Keratinocyte (primary cell): ENCODE measurements at regions not wholly inside any gene's neighbourhood (a gene's known extent, or its start where the extent isn't known, plus 50 kb on each side); places are given as distances from the start of the nearest gene placed in this dataset.

Experiments
- DNase-seq: peaks from one replicate; pipeline ENCODE4 v3.0.0-alpha.2; 2011; ENCODE audit warnings: low read depth, missing footprints, low spot score
- FAIRE-seq: peaks from 2 replicates; lab custom pipeline; 2011; peaks lifted over from hg19 to GRCh38; lab: Jason Lieb, UNC
- H2AFZ ChIP-seq: 2 replicates; pipeline ENCODE4 v1.6.0; 2012; ENCODE audit warnings: low read length, control low read depth, inconsistent platforms; ENCODE audit not compliant: control insufficient read depth
- H3K27ac ChIP-seq: 2 replicates; pipeline ENCODE4 v1.5.1; 2011; ENCODE audit warnings: low read length; ENCODE audit not compliant: control insufficient read depth, insufficient read depth
- H3K27me3 ChIP-seq: 3 replicates; pipeline ENCODE4 v1.6.0; 2011; ENCODE audit warnings: low read length; ENCODE audit not compliant: control insufficient read depth, insufficient read depth; ENCODE audit errors: extremely low read depth
- H3K36me3 ChIP-seq, 2 experiments: 2 replicates in 1 of 2; 3 replicates in 1 of 2; pipeline ENCODE4 v1.5.1; 2011; ENCODE audit warnings: low read length in 2 of 2, mild to moderate bottlenecking in 1 of 2; ENCODE audit not compliant: control insufficient read depth in 2 of 2, insufficient read depth in 2 of 2; ENCODE audit errors: extremely low read depth in 1 of 2
- H3K4me1 ChIP-seq: 3 replicates; pipeline ENCODE4 v1.5.1; 2011; ENCODE audit warnings: low read length; ENCODE audit not compliant: control insufficient read depth, insufficient read depth; ENCODE audit errors: extremely low read depth
- H3K4me2 ChIP-seq: 3 replicates; pipeline ENCODE4 v1.6.0; 2011; ENCODE audit warnings: low read depth, low read length; ENCODE audit not compliant: control insufficient read depth, insufficient read depth; ENCODE audit errors: extremely low read depth
- H3K4me3 ChIP-seq, 3 experiments: fragments of 200-600 bp in 1 of 3; sonication (generic) in 1 of 3; 2 replicates in 2 of 3; 3 replicates in 1 of 3; pipeline ENCODE4 v1.5.1; 2011 to 2016; ENCODE audit warnings: low read length in 3 of 3, mild to moderate bottlenecking in 3 of 3, control low read depth in 2 of 3, inconsistent platforms in 1 of 3, low read depth in 1 of 3, mixed read lengths in 1 of 3, mixed run types in 1 of 3, moderate library complexity in 1 of 3; ENCODE audit not compliant: control insufficient read depth in 2 of 3, insufficient read depth in 2 of 3; ENCODE audit errors: extremely low read depth in 1 of 3
- H3K79me2 ChIP-seq: 2 replicates; pipeline ENCODE4 v1.6.0; 2012; ENCODE audit warnings: low read length; ENCODE audit not compliant: control insufficient read depth, insufficient read depth
- H3K9ac ChIP-seq: 3 replicates; pipeline ENCODE4 v1.6.0; 2011; ENCODE audit warnings: low read length; ENCODE audit not compliant: control insufficient read depth, insufficient read depth; ENCODE audit errors: extremely low read depth
- H3K9me1 ChIP-seq: 3 replicates; pipeline ENCODE4 v1.6.0; 2011; ENCODE audit warnings: low read length; ENCODE audit not compliant: control insufficient read depth, insufficient read depth; ENCODE audit errors: extremely low read depth
- H3K9me3 ChIP-seq: 2 replicates; pipeline ENCODE4 v1.5.1; 2012; ENCODE audit warnings: low read depth, low read length; ENCODE audit not compliant: control insufficient read depth
- H4K20me1 ChIP-seq: 3 replicates; pipeline ENCODE4 v1.6.0; 2011; ENCODE audit warnings: low read length; ENCODE audit not compliant: control insufficient read depth, insufficient read depth; ENCODE audit errors: extremely low read depth
- EZH2 ChIP-seq: IDR thresholded peaks from one replicate; pipeline ENCODE4 v1.6.1; 2012; ENCODE audit warnings: inconsistent platforms, mild to moderate bottlenecking, low read length, moderate library complexity
- dilution Hi-C: fragments of 300-500 bp; cut with MboI; formaldehyde crosslinking; loops from one replicate; pipeline ENCODE4 v1.7.0; 2020; ENCODE audit warnings: low sequenced_read_pairs; ENCODE audit not compliant: extremely low pct_ligation_motif_present
- TF ChIP-seq, protein P1 (sequence below), 3 experiments: IDR thresholded peaks in 1 of 3; conservative IDR thresholded peaks in 1 of 3; optimal IDR thresholded peaks in 1 of 3; 2 replicates in 2 of 3; 3 replicates in 1 of 3; pipeline versions ENCODE3 to v1.5.1; 2011; ENCODE audit warnings: low read length in 3 of 3, mild to moderate bottlenecking in 3 of 3, moderate library complexity in 2 of 3, control low read depth in 1 of 3, inconsistent platforms in 1 of 3; ENCODE audit not compliant: insufficient read depth in 2 of 3; ENCODE audit errors: extremely low read depth in 1 of 3

DNA sequence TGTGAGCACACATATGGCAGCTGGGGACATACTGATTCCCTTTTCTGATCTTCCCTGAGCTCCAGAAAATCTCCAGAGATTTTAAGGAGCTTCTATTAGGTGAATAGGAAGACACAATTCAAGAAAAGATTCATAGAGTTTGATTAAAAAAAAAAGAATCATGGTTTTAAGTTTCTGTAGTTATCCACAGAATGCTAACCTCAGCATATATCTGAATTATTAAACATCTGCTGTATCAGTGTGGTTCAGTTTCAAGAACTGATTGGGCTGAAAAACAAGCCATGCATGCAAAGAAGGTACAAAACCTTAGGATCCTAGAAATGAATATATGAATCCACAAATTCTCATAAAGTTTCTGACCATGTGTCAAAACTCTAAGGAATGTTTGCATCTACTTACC lies 94.1 kb upstream of the ZNF438 start:
- no peak overlapping the region for H3K4me3 ChIP-seq
- no peak overlapping the region for H2AFZ ChIP-seq
- no peaks in the 10 kb centered on the region for H3K36me3 ChIP-seq
- H3K9me1 ChIP-seq, result no peaks in the 10 kb centered on the region
- DNase-seq, result no peak
- H3K79me2 ChIP-seq, result no peaks in the 10 kb centered on the region
- H4K20me1 ChIP-seq, result no peaks in the 10 kb centered on the region
- H3K27me3 ChIP-seq, result no peaks in the 10 kb centered on the region
- no peak overlapping the region for H3K4me2 ChIP-seq
- H3K9me3 ChIP-seq, result no peaks in the 10 kb centered on the region
- H3K4me1 ChIP-seq, result no peaks in the 10 kb centered on the region
- TF ChIP-seq, protein P1, sequence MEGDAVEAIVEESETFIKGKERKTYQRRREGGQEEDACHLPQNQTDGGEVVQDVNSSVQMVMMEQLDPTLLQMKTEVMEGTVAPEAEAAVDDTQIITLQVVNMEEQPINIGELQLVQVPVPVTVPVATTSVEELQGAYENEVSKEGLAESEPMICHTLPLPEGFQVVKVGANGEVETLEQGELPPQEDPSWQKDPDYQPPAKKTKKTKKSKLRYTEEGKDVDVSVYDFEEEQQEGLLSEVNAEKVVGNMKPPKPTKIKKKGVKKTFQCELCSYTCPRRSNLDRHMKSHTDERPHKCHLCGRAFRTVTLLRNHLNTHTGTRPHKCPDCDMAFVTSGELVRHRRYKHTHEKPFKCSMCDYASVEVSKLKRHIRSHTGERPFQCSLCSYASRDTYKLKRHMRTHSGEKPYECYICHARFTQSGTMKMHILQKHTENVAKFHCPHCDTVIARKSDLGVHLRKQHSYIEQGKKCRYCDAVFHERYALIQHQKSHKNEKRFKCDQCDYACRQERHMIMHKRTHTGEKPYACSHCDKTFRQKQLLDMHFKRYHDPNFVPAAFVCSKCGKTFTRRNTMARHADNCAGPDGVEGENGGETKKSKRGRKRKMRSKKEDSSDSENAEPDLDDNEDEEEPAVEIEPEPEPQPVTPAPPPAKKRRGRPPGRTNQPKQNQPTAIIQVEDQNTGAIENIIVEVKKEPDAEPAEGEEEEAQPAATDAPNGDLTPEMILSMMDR (optimal IDR thresholded peaks at IDR 0.05 in 1 of 3, IDR thresholded peaks at IDR 0.05 in 1 of 3, conservative IDR thresholded peaks at IDR 0.05 in 1 of 3; ENCODE audit: extremely low read depth in 1 of 3, insufficient read depth in 2 of 3, low read length in 3 of 3), result no peak
- TF ChIP-seq EZH2, result no peak
- dilution Hi-C loops, result no loop called here
- H3K27ac ChIP-seq, result no peak overlapping the region
- H3K9ac ChIP-seq, result no peak overlapping the region
- FAIRE-seq, result no peak

DNA sequence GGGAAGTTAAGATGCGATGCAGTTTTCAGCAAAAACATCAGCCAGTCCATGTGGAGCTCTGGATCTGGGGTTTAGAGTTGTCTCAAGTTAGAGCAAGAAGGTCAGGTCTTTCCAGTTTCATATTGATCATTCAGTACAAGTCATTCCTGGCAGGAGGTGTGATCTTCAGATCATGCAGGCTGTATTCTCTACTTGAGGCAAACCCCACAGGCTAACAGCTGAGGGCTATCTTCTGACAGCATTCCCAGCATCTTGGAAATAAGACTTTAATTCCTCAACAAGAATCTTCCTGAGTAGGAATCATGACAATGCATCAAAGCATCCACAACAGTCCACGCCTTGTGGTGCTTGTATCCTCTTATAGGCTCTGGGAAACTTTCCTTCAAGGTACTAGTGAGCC lies 94.9 kb upstream of the ZNF438 start:
- dilution Hi-C loops, result no loop called here
- no peaks in the 10 kb centered on the region for H3K4me1 ChIP-seq
- H3K9me3 ChIP-seq, result no peaks in the 10 kb centered on the region
- H3K79me2 ChIP-seq, result no peaks in the 10 kb centered on the region
- no peak overlapping the region for H3K4me3 ChIP-seq
- TF ChIP-seq, protein P1 (optimal IDR thresholded peaks at IDR 0.05 in 1 of 3, IDR thresholded peaks at IDR 0.05 in 1 of 3, conservative IDR thresholded peaks at IDR 0.05 in 1 of 3; ENCODE audit: extremely low read depth in 1 of 3, insufficient read depth in 2 of 3, low read length in 3 of 3), result no peak
- TF ChIP-seq EZH2, result no peak
- H4K20me1 ChIP-seq, result no peaks in the 10 kb centered on the region
- no peak overlapping the region for H3K27ac ChIP-seq
- H2AFZ ChIP-seq, result no peak overlapping the region
- no peak overlapping the region for H3K9ac ChIP-seq
- H3K36me3 ChIP-seq, result no peaks in the 10 kb centered on the region
- H3K4me2 ChIP-seq, result no peak overlapping the region
- FAIRE-seq (no peak), DNase-seq (no peak)
- no peaks in the 10 kb centered on the region for H3K9me1 ChIP-seq
- no peaks in the 10 kb centered on the region for H3K27me3 ChIP-seq
